SW 1271 (cell line): ENCODE measurements at regions not wholly inside any gene's neighbourhood (a gene's known extent, or its start where the extent isn't known, plus 50 kb on each side); places are given as distances from the start of the nearest gene placed in this dataset.
"Not testable (repeated sequence)": the region's sequence is repeated elsewhere in the genome, so short reads cannot be mapped to it uniquely, and the experiment has no call there.

Experiments used
- DNase-seq, 2 experiments: peaks; one replicate each; lab custom pipeline; 2025; lab: John Stamatoyannopoulos, UW

DNA sequence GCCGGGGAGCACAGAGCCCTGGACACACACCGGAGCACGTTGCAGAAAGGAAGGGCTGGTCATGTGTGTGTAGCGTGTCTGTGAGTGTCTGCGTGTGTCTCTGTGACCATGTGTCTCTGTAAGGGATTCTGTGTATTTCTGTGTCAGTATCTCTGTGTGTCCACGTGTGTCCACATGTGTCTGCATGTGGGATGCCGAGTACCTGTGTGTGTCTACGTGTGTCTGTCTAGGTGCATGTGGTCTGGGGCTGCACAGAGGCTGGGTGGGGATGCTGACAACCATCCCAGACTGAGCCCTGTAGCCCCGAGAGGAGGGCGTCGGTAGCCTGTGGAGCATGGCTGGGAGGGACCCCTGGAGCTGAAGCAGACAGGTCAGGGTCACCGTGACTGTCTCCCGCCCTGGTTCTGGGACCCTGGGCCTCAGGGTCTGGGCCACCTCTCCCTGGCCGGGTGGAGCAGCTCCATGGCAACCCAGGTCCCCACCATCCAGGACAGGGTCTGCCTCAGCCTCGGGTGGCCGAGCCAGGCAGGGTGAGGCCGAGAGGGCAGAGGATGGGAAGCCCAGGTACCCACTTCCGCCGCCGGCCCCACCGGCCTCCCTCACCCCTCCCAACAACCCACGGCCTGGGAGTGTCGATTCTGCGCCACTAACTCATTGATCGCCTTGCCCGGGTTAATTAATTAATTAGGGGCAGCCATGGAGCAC is 122.7 kb downstream of the FAM53A start:
- no peak for DNase-seq

DNA sequence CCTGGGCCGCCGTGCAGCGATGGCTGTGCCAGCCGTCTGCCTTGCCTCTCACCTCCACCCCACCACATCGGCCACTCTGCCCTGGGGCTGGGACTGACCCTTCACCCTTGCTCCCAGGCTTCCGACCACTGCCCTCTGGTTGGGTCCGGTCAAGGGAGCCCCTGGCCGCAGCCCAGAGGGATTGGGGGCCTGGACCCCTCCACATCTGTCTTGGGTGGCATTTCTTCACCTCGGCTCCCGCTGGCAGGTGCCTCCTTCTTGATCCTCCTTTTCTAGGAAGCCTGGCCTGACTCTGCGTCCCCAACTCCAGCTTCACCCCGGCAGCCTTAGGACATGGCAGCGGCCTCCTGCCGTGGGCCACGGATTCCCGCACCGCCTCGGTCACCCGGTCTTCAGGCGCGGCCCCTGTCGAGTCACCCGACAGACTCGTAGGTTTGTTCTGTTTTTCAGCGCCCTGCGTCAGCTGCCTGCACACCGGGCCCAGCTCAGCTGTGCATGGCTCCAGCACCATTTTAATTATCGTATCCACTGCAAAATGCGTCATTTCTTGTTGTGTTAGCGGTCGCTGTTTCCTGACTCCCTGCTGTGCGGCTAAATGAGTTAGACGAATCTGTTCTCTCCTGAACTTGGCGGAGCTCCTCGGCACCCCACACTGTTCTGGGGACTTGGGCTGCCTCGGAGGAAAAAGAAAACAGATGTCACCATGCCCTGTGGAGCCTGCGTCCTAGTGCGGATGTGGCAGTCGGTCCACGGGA is 124.0 kb downstream of the FAM53A start:
- DNase-seq: no peak

GRCh38 chr4:1558205-1558604 is 125.9 kb downstream of the FAM53A start:
- no peak for DNase-seq

DNA sequence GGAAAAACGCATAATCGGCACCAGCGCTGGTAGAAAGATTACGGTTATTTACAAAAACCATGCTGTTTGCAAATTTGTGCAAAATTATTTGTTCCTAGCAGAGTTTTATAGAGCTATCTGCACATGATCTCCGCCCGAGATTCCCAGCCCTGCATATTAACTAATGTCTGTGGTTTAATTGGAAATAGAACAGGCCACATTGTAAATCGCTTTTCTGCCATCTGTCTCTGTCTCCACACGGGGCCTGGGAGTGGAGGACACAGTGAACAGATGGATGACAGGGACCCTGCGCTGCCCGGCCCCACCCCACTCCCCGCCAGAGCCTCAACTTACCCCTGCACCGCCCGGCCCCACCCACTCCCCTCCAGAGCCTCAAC is 126.9 kb downstream of the FAM53A start:
- no peak for DNase-seq

DNA sequence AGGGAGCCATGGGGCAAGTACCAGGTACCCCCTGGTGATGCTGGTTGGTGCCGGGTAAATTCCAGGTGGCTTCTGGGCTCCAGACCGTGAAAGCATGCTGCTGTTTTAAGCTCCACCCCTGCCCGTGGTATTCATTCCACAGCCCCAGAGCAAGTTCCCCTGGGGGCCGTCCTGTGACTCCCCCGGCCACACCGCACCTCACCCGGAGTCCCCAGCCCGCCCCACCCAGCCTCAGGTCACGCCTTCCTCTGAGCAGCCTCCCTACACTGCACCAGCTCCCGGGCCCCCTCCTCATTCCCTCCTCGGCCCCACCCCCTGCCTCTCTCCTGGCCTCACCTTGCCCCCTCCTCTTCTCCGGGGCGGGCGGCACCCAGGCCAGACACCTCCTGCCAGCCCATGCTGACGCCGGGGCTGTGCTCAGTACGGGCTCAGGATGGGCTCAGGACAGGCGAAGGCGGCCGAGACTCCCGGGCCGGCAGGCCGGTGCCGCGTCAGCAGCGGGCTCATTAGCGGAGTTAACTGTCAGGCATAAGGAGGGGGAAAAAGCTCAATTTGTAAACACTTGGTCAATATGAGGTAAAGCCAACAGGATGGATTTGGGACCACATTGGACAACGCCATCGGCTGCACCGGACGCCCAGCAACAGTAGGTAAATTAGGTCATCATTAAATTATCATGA is 127.4 kb downstream of the FAM53A start:
- no peak for DNase-seq

DNA sequence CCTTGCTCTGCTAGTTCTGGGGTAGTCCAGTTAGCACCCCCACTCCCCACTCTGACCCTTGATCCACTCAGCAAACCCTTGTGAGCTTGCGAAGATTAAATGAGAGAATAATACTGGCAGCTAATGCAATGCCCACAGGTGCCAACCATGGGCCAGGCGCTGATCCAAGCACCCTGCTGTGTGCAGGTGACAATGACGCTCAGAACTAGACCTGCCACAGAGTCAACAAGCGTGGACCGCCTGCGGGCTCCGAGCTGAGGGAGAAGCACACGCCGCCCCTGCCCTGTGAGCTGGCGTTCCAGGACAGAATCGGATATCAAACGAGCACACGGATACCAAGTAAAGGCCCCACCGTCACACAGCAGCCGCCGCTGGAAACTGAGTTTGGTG is 129.2 kb downstream of the FAM53A start:
- no peak for DNase-seq

DNA sequence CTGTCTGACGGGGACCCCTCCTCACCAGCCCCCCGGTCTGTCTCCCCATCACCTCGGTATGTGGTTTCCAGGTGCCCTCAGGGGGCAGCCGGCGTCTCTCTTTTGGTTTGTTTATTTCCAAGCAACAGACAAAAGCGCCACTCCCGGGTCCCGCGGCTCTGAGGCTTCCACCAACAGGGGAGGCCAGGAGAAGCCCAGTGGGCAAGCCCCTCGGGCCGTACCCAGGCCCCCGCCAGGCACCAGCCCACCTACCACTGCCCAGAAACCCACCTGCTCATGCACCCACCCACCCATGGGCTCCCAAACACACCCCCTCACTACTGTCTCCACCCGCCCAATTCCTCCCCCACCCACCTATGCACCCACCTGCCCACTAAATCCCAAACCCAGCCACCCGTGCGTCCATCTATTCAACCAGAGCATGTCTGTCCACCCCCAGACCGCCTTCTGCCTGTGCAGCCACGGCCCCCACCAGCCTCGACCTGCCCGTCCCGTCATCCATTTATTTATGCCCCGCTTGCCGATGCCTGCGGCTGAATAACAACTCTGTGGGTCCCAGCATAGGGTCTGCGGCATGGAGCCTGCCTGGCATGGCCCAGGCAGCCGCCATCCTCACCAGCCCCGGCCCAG is 129.8 kb downstream of the FAM53A start:
- no peak for DNase-seq

DNA sequence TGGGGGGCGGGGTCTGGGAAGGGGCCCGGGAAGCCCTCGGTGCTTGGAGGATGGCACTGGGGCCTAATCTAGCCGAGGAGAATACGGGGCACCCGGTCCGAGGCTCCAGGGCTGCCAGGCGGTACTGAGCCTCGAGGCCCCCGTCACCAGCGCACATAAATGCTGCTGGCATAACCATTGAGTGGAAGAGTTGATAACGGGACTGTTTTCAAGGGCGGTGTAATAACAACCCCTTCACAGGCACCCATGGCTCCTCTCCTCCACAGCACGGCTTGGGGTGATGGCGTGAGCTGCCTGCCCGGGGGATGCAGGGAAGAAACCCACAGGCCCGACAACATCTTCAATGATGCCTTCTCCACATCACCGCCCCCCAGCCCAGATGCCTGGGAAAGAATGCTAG is 130.7 kb downstream of the FAM53A start:
- no peak for DNase-seq

- no peak for DNase-seq
These were observed 131.7 kb downstream of the FAM53A start for GRCh38 chr4:1552451-1552850.

GRCh38 chr4:1551211-1551610 is 132.9 kb downstream of the FAM53A start:
- DNase-seq: no peak

DNA sequence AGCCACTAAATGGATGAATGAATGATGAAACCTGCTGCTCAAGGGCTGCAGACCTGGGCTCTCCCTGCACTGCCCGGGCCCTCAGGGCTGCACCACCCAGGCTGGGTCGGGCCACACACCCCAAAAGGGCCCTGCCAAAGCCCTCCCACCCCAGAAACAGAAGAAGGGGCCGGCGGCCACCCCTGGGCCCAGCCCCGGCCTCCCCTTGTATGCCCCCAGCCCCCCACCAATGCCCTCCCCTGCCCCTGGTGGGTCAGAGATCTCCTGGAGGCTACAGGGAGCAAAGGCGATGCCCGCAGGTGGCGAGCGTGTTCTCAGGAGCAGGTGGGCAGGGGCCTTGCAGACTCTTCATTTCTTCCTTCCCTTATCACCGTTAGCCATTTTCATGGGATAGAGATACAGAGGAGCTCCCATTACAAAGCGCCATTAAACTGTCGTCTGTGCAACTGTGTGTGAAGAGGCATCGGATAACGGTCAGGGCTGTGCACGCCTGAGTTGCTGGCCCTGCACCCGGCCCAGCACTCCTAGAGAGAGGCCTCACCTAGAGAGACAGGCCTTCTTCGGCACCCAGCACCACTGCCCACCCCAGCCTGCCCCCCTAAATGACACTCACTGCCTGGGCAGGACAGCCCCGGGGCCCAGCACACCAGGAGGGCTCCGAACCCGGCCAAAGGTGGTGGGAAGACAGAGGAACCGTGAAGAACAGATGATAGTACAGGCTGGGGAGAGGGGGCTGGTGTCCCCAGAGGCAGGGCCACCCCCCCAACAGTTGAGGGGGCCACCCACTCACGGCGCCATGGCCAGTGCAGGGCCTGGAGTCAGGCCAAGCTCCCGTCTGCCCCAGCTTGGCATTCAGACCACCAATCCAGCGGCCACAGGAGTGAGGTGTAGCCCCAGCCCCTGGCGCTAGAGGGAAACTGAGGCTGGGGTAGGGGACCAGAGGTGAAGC is 133.7 kb downstream of the FAM53A start:
- no peak for DNase-seq

DNA sequence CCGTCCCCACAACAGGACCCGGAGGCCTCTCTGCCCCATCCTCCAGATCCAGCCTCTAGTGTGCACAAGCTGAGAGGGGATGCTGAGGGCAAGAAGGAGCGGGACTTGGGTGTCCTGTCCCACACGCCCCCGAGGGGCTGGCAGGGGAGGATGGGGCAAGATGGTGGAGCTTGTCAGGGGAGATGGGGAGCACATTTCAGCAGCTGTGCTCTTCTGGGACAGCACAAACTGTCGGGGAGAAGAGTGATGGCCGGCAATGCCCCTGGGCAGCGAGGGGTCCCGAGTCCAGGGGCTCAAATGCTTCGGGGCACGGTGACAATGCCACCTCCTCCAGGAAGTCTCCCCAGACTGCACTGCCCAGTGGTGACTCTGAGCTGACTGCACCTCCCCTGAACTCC is 134.5 kb downstream of the FAM53A start:
- no peak for DNase-seq

DNA sequence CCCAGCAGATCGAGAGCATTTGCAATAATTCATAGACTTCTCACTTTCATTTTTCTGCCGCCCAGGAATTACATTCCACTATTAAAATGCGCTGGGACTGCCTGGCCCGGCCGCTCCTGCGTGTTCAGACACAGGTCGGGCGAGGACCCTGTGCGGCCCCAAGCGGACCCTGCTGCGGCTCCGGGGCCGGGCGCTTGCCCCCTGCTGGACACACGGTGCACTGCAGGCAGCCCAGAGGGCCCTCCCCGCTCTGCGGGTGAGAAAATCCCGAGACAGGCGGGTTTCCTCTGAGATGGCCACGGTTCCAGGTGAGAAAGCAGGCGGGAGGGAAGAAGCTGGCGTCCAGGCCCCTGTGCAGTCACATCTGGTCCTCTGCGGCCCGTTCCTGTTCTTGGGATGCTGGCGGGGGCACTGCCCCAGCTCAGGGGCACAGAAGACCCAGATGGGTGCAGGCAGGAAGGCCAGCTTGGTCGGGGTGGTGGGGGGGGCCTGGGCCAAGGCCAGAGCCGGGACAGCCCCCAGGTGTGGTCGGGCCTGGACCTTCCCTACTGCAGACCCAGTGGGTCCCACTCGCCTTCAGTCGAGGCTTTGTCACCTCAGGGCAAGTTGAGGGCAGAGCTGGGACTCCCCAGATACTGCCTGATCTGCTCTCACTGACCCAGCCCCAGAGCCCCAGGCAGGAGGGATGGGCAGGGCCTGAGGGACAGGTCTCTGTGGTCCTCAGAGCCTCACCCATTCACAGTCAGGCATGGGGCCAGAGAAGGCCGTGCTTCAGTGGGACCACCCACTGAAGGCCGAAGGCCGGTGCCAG is 135.1 kb downstream of the FAM53A start:
- DNase-seq: not testable (repeated sequence)

DNA sequence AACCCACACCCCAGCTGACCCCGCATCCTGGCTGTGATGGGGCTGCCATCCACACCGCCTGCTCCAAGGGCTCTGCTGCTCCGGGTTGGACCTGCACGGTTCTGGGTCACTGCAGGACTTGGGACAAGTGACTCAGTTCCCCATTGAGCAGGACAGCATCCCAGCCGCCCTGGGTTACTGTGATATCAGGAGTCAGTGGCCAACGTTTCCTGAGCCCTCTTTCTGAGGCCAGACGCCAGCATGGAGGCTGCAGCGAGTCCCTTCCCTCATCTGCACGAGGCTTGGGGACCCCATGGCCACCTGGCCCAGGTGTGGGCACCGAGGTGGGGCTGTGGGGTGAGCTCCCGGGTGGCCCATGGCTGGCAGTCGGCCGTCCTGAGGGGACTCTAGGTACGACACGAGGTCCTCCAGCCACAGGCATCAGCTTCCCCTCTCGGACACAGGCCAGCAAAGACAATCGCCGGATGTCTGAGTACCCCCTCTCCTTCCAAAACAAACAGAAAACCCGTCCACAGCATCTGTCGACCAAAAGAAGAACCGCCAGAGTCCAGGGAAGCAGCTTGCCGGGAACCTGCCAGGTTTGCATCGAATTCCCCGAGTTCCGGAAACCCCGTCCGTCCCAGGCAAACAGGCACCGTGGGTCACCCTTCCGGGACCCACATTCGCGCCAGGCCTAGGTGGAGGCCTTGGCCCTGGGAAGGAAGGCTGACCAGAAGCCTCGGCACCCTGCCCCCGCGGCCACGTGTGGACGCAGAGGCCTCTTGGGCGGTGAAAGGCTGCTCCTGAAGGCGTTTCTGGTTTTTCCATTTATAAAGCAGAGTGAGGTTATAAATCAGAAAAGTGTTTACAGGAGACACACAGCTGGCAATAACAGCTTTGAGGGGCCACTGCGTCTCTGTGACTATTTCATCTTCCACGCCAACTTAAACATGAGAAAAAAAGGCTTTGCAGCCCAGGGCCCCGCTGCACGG is 136.0 kb downstream of the FAM53A start:
- no peak for DNase-seq

- DNase-seq: no peak
These were observed 136.8 kb downstream of the FAM53A start for GRCh38 chr4:1547131-1547855.

- no peak for DNase-seq
These were observed 138.6 kb upstream of the NKX1-1 start for GRCh38 chr4:1544861-1545281.

GRCh38 chr4:1544435-1544834 is 138.2 kb upstream of the NKX1-1 start:
- not testable (repeated sequence) for DNase-seq

DNA sequence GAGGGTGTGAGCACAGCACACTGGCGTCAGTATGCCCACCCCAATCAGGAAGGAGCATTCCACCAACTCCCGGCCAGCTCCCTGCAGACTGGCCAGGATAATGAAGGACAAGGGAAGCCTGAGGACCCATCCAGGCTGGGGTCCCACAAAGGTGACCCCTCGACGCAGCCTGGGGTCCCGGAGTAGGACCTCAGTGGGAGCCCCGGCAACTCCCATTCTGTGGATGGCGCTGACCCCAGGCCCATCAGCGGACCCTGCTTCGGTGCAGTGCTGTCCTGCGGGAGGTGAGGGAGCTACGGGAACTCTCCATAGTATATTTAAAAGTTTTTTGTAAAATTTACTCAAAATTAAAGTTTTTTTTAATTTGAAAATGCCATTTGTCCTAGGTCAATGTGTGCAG is 137.7 kb upstream of the NKX1-1 start:
- DNase-seq: no peak

- no peak for DNase-seq
These were observed 137.3 kb upstream of the NKX1-1 start for GRCh38 chr4:1543561-1543960.
